ENCODE measurements at regions not wholly inside any gene's neighbourhood (a gene's known extent, or its start where the extent isn't known, plus 50 kb on each side); places are given as distances from the start of the nearest gene placed in this dataset.

- TF ChIP-seq POLR2AphosphoS5 (IDR thresholded peaks at IDR 0.05; ENCODE audit: insufficient read depth in 1 of 2, low read depth in 1 of 2) (no peak), CTCF (IDR thresholded peaks at IDR 0.05) (no peak), POLR2A (IDR thresholded peaks at IDR 0.05) (no peak)
Observed at GRCh38 chr4:114527170-114527569, 71.4 kb upstream of the UGT8 start.

All from vagina (tissue), 2 donors.